Activated CD8-positive, alpha-beta memory T cell treated with anti-CD3 and anti-CD28 coated beads for 36 hours (primary cell): ENCODE measurements at regions not wholly inside any gene's neighbourhood (a gene's known extent, or its start where the extent isn't known, plus 50 kb on each side); places are given as distances from the start of the nearest gene placed in this dataset.
"Not testable (repeated sequence)": the region's sequence is repeated elsewhere in the genome, so short reads cannot be mapped to it uniquely, and the experiment has no call there.

ENCODE experiments used
- CTCF ChIA-PET: fragments of 350-600 bp; sonication (Branson Sonifier 250); formaldehyde crosslinking; loops from one replicate; lab custom pipeline; 2021; ENCODE audit warnings: antibody characterized with exemption; lab: Charles Lee
- POLR2A ChIA-PET: fragments of 350-600 bp; sonication (Branson Sonifier 250); formaldehyde crosslinking; loops from one replicate; lab custom pipeline; 2021; ENCODE audit warnings: antibody characterized with exemption; lab: Charles Lee

DNA sequence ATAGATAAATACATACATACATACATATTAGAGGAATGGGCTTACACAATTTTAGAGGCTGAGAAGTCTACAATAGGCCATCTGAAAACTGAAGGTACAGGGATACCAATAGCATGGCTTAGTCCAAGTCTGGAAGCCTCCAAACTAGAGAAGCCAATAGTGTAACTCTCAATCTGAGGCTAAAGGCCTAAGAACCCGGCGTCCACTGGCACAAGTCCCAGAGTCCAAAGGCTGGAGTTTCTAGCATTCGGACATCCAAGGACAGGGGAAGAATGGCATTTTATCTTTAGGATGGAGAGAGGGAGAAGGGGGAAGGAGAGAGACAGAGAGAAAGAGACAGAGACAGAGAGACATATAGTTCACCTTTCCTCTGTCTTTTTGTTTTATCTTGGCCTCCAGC lies 63.7 kb upstream of the SYT4 start:
- ChIA-PET POLR2A (no interaction called here), CTCF (no interaction called here)

DNA sequence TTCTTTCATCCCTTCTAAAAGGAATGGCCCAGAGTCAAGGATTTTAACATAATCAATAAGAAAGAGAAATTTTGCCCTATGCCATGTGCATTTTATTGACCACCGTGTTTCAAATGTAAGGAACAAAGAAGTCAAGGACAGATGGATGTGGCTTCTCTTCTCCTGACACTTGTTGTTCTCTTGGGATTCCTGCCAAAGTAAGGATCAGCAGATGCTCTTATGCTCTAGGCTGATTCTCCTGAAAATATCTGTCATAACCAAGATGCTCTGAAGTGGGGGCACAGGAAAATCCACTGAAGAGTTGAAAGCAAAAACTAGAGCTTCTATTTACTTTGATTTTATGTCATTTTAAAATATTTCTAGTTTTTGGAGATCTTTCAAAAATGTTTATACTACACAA lies 72.9 kb upstream of the SYT4 start:
- CTCF ChIA-PET = no interaction called here
- POLR2A ChIA-PET = no interaction called here

DNA sequence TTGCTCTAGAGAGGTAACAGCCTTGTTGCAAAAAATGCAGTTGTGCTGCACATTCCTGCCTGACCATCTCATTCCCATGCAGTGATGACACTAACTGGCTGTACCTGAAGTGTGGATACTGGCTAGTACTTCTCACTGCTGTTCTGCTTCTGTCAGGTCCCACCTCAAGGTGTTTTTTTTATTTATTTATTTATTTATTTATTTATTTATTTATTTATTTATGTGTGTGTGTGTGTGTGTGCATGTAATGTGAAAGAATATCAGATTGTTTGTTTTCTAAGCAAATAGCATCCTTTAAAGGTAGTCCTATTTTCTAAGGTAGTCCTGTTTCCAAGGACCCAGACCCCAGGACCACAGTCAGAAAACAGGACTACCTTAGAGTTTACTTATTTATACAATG lies 87.2 kb upstream of the SYT4 start:
- ChIA-PET POLR2A (no interaction called here), CTCF (no interaction called here)

DNA sequence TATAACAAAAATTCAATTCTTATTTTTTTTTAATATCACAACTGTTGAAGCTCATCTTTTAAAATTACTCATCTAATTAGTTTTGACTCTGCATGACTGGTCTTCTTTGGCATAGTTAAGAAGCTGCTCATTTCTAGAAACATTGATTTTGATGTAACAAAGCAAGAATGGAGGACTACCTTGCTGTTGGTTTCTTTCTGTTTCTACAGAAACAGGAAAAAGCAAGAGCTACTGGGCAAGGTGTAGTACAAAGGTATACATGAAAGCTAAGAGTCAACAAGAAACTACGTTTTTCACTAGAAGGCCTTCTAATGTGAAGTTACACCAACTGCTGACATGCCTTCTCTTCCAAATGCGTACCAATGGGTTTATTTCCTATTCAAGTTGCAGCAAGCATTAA lies 90.6 kb upstream of the SYT4 start:
- POLR2A ChIA-PET = no interaction called here
- CTCF ChIA-PET = no interaction called here

DNA sequence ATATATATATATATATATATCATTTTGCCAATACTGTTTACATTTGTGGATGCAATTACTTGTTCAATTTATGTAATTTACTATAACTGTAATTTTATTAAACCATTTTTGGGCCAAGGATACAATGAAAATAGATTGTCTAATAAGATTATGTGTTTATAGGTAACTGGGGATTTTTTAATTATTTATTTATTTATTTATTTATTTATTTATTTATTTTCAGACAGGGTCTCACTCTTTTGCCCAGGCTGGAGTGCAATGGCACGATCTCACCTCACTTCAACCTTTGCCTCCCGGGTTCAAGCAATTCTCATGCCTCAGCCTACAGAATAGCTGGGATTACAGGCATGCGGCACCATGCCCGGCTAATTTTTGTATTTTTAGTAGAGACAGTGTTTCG lies 92.0 kb upstream of the SYT4 start:
- CTCF ChIA-PET, POLR2A ChIA-PET: not testable (repeated sequence)

DNA sequence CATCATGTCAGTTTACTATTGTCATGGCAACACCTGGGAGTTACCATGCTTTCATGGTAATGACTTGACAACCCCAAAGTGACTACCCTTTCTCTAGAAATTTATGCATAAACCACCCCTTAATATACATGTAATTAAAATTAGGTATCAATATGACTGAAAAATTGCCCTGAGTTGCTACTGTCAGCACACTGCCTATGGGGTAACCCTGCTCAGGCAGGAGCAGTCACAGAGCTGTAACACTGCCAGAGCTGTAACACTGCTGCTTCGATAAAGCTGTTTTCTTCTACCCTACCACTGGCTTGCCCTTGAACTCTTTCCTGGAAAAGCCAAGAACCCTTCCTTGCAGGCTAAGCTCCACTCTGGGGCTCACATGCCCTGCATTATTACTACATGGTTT lies 95.5 kb upstream of the SYT4 start:
- ChIA-PET CTCF (interaction anchor here (0.5 kb wide), 1 partner anchor 942 kb away, joined by 3 read pairs; no protein-coding TSS in a partner anchor), POLR2A (no interaction called here)

DNA sequence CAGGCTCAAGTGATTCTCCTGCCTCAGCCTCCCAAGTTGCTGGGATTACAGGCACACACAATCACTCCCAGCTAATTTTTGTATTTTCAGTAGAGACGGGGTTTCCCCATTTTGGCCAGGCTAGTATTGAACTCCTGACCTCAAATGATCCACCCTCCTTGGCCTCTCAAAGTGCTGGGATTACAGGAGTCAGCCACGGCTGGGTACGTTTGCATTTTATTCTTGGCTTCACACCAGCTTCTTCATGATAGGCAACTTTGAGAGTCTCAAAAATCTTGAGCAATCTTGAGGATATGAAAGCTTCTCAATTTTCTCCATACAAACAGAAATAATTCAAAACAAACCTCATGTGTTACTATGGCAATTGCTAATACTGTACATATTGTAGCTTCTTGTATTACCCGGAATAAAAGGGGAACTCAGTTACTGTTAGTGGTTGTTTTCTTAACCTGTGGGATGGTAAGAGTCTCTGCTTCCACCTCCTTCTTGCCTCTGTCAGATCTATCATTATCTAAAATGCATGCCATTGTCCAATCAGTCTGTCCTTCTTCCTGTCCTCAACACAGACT lies 102.9 kb upstream of the SYT4 start:
- CTCF ChIA-PET = no interaction called here
- POLR2A ChIA-PET = no interaction called here

DNA sequence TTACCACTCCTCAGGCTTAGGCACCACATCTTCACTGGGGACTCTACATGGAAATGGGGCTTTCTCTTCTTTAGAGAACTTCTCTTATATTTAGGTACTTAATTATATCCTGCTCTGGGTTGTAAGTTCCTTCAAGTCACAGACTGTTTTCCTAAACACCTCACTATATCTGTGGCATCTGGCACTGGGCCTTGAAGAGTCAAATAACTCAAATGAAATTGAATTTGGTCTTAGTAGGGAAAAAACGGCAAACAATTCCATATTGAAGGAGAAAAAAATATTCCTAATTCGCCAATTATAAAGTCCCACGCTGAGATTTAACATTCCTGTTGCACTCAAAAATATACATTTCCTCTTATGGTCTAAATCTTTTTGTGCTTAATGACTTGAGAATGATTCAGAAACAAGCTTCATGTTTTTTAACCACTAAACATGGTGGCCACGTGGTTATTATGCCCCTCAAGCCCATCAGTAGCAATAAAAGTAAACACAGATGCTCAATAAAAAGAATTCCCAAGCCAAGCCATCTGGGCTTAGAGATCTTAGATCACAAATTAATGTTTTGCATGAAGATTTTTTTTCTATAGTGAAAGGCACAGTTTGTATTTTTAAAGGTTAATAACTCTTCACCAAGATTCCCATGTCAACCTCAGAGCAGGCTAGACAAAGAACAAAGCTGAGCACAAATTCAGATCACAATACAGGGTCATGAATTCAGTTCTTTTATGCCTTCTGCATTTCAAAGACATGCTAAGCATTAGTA lies 105.5 kb upstream of the SYT4 start:
- ChIA-PET CTCF (no interaction called here), POLR2A (no interaction called here)

DNA sequence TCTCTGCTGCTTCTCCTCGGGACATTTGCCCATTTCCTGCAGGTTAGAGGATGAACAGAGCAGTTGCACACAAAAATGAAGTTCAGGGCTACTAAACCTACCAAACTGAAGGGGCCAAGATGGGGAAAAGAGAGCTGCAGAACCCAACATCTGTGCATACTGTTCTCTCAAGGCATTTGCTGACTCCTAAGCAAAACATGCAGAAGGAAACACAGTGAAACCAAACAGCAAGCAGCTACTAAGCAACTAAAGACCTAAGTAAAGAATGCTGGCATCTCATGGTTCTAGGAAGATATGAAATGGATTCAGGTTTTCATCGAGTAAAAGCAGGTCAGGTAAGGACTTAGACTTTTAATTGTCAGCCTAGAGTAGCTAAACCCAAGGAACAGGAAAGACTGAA lies 111.9 kb upstream of the SYT4 start:
- ChIA-PET POLR2A (no interaction called here), CTCF (no interaction called here)

DNA sequence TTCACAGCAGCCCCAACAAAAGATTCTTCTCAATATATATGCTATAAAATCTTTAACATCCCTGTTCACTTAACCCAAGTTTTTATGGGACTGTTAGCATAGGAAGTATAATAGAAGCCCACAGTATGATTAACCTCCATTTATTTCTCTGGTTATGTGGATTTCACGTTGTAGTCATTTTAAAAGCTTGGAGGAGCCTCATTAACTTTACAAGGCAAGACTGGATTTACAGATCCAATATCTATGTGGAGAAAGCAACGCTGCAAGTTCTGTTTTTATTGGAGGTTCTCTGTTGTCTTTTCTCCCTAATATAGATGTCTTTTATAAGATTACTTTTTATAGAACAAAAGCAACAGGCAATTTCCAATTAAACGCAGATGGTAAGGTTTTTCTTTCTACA lies 114.9 kb upstream of the SYT4 start:
- CTCF ChIA-PET = no interaction called here
- POLR2A ChIA-PET = no interaction called here

DNA sequence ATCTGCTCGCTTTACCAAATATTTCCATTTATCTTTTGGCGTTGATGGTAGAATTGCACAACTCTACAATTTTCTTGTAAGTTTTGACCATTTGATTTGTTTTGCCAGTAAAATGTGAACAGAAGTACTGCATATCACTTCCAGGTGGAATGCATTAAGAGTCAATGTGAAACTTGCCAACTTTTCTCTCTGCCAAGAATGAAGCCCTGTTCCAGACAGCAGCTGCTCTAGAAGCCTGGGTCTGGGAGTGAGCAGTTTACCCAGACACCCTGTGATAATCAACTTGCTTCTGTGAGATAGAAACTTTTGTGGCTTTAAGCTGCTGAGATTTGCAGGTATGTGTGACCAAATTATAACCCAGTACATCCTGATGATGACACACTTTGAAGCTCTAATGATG lies 115.9 kb upstream of the SYT4 start:
- CTCF ChIA-PET = no interaction called here
- POLR2A ChIA-PET = no interaction called here

DNA sequence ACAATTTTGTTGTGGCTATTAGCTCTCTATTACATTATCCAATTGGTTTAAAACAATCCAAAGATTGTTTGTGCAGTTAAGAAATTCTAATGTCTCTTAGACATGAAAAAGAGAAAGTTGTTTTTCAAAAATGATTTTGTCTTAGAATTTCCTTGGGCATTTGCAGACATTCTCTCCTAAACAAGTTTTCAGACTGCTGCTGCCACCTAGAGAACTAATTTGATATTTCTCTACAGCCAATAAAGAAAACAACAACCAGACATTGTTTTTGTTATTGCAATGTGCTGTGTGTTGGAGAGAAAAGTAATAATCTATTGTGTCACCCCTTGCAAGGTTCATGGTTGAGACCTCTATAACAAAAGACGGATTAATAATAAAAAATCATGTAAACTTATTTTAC lies 119.0 kb upstream of the SYT4 start:
- ChIA-PET POLR2A (no interaction called here), CTCF (no interaction called here)

DNA sequence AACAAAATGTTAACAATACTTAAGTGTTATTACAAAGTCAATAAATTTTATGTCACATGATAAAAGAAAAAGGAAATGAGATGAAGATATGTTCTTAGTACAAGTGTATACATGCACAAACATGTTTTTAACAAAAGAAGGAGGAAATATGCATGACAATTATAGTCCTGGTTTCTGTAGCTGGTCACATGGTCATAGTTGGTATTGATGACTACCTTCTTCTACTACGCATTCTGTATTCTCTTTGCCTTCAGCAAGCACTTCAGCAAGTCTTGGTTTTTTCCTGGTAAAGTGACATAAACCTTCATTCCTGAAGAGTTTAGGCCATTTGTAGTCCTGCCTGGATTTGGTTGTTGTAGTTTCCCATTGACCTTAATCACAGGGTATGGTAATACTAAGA lies 121.3 kb upstream of the SYT4 start:
- POLR2A ChIA-PET = no interaction called here
- CTCF ChIA-PET = no interaction called here

DNA sequence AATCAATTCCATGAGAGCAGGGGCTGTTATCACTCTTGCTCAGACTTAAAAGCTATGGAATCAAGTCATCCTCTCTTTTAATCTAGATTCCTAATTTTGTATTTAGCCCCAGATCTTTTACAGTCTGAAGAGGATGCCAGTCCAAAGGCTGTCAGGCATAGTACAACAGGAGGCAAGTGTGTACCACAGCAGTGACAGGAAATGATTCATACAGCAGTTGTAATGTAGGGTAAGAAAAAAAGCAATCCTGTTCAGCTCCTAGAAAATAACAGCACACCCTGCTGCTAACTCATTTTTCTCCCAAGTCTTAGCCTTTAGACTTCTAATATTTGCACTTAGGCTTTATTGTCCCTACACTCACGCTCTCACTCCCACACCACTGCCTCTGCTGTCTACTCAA lies 127.8 kb upstream of the SYT4 start:
- CTCF ChIA-PET = no interaction called here
- POLR2A ChIA-PET = no interaction called here

DNA sequence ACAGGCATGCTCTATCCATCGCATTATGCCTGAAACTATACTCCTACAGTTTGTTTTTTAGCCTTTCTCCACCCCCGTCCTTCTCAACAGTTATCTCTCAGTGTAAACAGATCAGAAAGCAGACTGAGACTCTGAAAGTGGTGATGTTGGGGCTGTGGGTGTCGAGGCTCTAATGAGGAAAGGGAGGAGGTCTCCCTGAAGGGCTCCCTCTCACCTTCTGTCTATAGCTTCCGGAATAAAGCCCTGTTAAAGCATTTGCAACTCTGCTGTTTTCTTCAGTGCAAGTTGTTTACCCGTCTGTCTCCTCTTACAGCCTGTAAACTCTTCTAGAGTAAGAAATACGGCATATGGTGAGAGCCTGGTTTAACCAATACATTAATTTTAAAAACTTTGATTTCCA lies 136.7 kb upstream of the SYT4 start:
- POLR2A ChIA-PET = no interaction called here
- CTCF ChIA-PET = no interaction called here

DNA sequence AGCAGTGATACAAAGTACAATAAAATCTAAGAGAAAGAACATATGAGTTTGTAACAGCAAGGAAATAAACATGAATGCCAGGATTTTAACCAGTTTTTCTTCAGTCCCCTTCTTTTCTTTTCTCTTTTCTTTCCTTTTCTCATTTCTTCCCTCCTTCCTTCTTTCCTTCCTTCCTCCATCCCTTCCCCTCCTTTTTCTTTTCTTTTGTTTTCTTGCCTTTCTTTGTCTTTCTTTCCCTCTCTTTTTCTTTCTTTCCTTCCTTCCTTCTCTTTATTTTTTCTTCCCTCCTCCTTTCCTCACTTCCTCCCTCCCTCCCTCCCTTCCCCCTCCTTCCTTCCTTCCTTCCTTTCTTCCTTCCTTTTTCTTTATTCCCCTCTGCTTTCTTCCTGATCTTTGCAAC lies 142.8 kb upstream of the SYT4 start:
- CTCF ChIA-PET = no interaction called here
- POLR2A ChIA-PET = no interaction called here

DNA sequence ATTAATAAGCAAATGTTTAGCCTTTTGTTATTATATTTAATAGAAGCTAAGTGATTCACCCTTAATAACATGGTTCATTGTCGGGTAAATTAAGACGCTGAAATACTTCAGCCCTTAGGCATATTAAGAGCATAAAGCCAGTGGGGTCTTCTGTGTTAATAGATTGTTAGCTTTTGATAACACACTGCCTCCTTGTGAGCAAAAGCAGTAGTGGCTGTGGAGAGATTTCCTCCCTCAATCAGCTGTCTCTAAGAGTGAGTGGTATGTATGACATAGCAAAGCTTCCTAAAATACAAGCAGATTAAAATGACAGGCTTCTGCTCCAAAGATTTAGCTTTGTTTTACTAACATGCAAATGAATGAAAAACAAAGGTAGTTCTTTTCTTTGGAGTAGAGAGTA lies 143.7 kb upstream of the SYT4 start:
- CTCF ChIA-PET = no interaction called here
- POLR2A ChIA-PET = no interaction called here

DNA sequence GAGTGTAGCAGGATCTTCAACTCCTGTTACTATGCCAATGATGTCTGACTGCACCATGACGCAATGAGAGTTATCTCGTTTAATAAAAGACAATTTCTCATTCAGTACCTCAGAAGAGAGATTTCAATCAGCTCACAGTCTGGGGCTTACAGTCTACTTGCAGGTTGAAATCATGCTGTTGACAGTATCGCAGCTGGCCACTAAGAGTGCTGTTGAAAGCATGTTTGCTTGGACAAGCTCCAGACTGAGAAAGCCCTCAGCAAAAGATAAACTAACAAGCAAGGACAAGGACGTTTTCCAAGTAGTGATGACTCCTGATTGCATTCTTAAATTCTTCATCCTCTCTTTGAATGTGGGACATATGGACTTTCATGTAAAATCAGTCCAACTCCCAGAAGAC lies 145.2 kb upstream of the SYT4 start:
- POLR2A ChIA-PET = no interaction called here

DNA sequence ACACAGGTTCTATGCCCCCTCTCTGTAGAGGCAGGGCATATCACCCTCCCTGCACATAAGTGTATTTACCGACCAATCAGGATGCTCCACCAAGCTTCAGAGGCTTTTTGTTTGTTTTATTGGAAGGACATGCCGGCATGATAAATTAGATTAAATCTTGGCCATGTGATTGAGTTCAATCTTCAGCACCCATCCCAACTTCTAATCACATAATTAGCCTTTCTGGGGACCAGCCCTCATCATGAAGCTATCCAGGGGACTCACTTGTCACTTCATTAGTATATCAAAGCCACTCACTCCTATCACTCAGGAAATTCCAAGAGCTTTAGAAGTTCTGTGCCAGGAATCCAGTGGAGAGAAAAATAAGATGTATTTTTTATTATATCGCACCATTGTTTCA lies 158.6 kb upstream of the SYT4 start:
- ChIA-PET CTCF (no interaction called here), POLR2A (no interaction called here)

More for the DNA sequence above, 145.2 kb upstream of the SYT4 start:
- CTCF ChIA-PET = no interaction called here

DNA sequence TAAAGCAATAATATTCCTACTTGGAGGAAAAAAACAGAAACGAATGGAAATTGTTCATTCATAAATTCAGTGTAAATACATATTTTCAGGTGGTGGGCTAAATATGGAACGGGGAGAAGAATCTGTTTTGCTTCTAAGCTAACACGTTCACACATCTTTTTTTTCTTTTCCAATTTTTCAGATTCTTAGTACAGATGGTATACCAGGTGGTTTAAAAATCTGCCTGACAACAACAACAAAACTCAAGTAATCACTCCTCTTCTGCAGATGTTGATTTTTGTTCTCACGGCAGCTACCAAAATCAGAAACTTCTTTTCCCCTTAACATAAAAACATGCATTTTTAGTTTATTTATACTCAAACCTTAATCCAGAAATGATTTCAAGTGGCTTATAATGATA lies 164.8 kb upstream of the SYT4 start:
- CTCF ChIA-PET = no interaction called here
- POLR2A ChIA-PET = no interaction called here

DNA sequence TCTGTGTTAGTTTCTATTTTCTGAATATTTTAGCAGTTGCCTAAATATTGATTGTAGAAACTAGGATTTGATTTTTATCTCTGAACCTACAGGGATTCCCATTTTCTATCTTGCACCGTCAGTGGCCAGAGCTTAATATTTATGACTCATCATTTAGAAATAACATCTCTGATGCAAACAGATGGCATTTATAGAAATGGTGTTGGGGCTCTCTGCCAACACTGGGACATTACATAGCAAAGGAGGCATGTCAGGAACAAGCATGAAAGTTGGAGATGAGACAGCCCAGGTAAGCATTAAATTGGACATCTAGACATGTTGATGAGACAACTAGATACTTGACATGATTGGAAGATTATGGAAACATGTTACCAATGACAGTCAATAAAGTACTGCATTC lies 165.3 kb upstream of the SYT4 start:
- ChIA-PET CTCF (no interaction called here), POLR2A (no interaction called here)

DNA sequence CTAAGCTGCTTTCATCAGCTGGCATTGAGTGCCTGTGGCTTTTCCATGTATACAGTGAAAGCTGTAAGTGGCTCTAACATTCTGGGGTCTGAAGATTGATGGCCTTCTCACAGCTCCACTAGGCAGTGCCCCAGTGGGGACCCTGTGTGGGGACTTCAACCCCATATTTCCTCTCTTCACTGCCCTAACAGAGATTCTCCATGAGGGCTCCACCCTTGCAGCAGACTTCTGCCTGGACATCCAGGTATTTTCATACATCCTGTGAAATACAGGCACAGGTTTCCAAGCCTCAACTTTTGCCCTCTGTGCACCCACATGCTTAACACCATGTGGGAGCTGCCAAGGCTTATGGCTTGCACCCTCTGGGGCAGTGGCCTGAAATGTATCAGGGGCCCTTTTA lies 188.2 kb upstream of the SYT4 start:
- CTCF ChIA-PET = no interaction called here
- POLR2A ChIA-PET = no interaction called here
